ENCODE measurements at regions not wholly inside any gene's neighbourhood (a gene's known extent, or its start where the extent isn't known, plus 50 kb on each side); places are given as distances from the start of the nearest gene placed in this dataset.

- TF ChIP-seq, protein P1, sequence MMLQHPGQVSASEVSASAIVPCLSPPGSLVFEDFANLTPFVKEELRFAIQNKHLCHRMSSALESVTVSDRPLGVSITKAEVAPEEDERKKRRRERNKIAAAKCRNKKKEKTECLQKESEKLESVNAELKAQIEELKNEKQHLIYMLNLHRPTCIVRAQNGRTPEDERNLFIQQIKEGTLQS (CRISPR knock-in tag; conservative IDR thresholded peaks at IDR 0.05): no peak
- TF ChIP-seq, protein P2, sequence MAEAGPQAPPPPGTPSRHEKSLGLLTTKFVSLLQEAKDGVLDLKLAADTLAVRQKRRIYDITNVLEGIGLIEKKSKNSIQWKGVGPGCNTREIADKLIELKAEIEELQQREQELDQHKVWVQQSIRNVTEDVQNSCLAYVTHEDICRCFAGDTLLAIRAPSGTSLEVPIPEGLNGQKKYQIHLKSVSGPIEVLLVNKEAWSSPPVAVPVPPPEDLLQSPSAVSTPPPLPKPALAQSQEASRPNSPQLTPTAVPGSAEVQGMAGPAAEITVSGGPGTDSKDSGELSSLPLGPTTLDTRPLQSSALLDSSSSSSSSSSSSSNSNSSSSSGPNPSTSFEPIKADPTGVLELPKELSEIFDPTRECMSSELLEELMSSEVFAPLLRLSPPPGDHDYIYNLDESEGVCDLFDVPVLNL (CRISPR knock-in tag; IDR thresholded peaks at IDR 0.05; ENCODE audit: borderline replicate concordance, low read depth): no peak
- TF ChIP-seq, protein P3, sequence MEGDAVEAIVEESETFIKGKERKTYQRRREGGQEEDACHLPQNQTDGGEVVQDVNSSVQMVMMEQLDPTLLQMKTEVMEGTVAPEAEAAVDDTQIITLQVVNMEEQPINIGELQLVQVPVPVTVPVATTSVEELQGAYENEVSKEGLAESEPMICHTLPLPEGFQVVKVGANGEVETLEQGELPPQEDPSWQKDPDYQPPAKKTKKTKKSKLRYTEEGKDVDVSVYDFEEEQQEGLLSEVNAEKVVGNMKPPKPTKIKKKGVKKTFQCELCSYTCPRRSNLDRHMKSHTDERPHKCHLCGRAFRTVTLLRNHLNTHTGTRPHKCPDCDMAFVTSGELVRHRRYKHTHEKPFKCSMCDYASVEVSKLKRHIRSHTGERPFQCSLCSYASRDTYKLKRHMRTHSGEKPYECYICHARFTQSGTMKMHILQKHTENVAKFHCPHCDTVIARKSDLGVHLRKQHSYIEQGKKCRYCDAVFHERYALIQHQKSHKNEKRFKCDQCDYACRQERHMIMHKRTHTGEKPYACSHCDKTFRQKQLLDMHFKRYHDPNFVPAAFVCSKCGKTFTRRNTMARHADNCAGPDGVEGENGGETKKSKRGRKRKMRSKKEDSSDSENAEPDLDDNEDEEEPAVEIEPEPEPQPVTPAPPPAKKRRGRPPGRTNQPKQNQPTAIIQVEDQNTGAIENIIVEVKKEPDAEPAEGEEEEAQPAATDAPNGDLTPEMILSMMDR (IDR thresholded peaks at IDR 0.05): no peak
- TF ChIP-seq MAX (CRISPR knock-in tag; IDR thresholded peaks at IDR 0.05) (no peak), MLX (CRISPR knock-in tag; IDR thresholded peaks at IDR 0.05) (no peak), NR2C2 (CRISPR knock-in tag; IDR thresholded peaks at IDR 0.05) (no peak), FOXJ3 (CRISPR knock-in tag; IDR thresholded peaks at IDR 0.05; ENCODE audit: borderline replicate concordance) (no peak), TCF7 (CRISPR knock-in tag; IDR thresholded peaks at IDR 0.05; ENCODE audit: low read depth) (no peak), ESRRA (CRISPR knock-in tag; IDR thresholded peaks at IDR 0.05; ENCODE audit: borderline replicate concordance) (no peak)
- TF ChIP-seq, protein P4, sequence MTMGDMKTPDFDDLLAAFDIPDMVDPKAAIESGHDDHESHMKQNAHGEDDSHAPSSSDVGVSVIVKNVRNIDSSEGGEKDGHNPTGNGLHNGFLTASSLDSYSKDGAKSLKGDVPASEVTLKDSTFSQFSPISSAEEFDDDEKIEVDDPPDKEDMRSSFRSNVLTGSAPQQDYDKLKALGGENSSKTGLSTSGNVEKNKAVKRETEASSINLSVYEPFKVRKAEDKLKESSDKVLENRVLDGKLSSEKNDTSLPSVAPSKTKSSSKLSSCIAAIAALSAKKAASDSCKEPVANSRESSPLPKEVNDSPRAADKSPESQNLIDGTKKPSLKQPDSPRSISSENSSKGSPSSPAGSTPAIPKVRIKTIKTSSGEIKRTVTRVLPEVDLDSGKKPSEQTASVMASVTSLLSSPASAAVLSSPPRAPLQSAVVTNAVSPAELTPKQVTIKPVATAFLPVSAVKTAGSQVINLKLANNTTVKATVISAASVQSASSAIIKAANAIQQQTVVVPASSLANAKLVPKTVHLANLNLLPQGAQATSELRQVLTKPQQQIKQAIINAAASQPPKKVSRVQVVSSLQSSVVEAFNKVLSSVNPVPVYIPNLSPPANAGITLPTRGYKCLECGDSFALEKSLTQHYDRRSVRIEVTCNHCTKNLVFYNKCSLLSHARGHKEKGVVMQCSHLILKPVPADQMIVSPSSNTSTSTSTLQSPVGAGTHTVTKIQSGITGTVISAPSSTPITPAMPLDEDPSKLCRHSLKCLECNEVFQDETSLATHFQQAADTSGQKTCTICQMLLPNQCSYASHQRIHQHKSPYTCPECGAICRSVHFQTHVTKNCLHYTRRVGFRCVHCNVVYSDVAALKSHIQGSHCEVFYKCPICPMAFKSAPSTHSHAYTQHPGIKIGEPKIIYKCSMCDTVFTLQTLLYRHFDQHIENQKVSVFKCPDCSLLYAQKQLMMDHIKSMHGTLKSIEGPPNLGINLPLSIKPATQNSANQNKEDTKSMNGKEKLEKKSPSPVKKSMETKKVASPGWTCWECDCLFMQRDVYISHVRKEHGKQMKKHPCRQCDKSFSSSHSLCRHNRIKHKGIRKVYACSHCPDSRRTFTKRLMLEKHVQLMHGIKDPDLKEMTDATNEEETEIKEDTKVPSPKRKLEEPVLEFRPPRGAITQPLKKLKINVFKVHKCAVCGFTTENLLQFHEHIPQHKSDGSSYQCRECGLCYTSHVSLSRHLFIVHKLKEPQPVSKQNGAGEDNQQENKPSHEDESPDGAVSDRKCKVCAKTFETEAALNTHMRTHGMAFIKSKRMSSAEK (CRISPR knock-in tag; IDR thresholded peaks at IDR 0.05; ENCODE audit: borderline replicate concordance): no peak
Observed at GRCh38 chr13:79121286-79121685, 284.8 kb downstream of the RBM26 start.
